Upper lobe of left lung (tissue), 4 donors: ENCODE measurements at regions not wholly inside any gene's neighbourhood (a gene's known extent, or its start where the extent isn't known, plus 50 kb on each side); places are given as distances from the start of the nearest gene placed in this dataset.

Experiments used
- CTCF ChIP-seq, 6 experiments: fragments of 450-650 bp in 4 of 6; fragments of 200-600 bp in 2 of 6; sonication (generic) in 2 of 6; IDR thresholded peaks; one replicate each; pipeline ENCODE4 v1.5.1; 2016 to 2019; ENCODE audit warnings: antibody characterized with exemption in 6 of 6
- EP300 ChIP-seq, 4 donors: sonication (generic); formaldehyde crosslinking; IDR thresholded peaks; one replicate each; pipeline ENCODE4 v1.5.1; 2017; ENCODE audit warnings: antibody characterized with exemption in 4 of 4, control low read depth in 2 of 4
- POLR2A ChIP-seq, 4 donors: fragments of 450-650 bp; IDR thresholded peaks; one replicate each; pipeline ENCODE4 v1.5.1; 2016 to 2017; ENCODE audit warnings: antibody characterized with exemption in 4 of 4, mild to moderate bottlenecking in 2 of 4
- POLR2AphosphoS5 ChIP-seq, 2 donors: sonication (generic); formaldehyde crosslinking; IDR thresholded peaks; one replicate each; pipeline ENCODE4 v1.5.1; 2017; ENCODE audit warnings: antibody characterized with exemption in 2 of 2

- no peak for TF ChIP-seq CTCF (IDR thresholded peaks at IDR 0.05)
- TF ChIP-seq EP300 (IDR thresholded peaks at IDR 0.05): no peak
- no peak for TF ChIP-seq POLR2A (IDR thresholded peaks at IDR 0.05)
- no peak for TF ChIP-seq POLR2AphosphoS5 (IDR thresholded peaks at IDR 0.05)
Measured at GRCh38 chr13:47809411-47809810, 191.7 kb downstream of the SUCLA2 start.
